Gastroesophageal sphincter (tissue), 4 donors: ENCODE measurements at regions not wholly inside any gene's neighbourhood (a gene's known extent, or its start where the extent isn't known, plus 50 kb on each side); places are given as distances from the start of the nearest gene placed in this dataset.

Experiments
- ATAC-seq: fragments of 150-250 bp; one replicate; pipeline ENCODE4 v1.9.1; 2016; ENCODE audit warnings: mild to moderate bottlenecking, moderate library complexity
- H3K27ac ChIP-seq, 4 donors: fragments of 200-600 bp; sonication (generic) in 3 of 4; 1 replicate in 3 of 4; 2 replicates in 1 of 4; pipeline ENCODE4 v1.5.1; 2016 to 2019
- H3K27me3 ChIP-seq: fragments of 200-600 bp; sonication (generic); one replicate; pipeline ENCODE4 v1.5.1; 2019
- H3K36me3 ChIP-seq, 2 donors: fragments of 200-600 bp; sonication (generic); one replicate each; pipeline ENCODE4 v1.5.1; 2019; ENCODE audit warnings: control low read depth in 1 of 2
- H3K4me1 ChIP-seq, 3 donors: fragments of 200-600 bp; sonication (generic); 1 replicate in 2 of 3; 2 replicates in 1 of 3; pipeline ENCODE4 v1.5.1; 2016 to 2019; ENCODE audit warnings: control low read depth in 2 of 3
- H3K4me3 ChIP-seq, 2 donors: fragments of 200-600 bp; sonication (generic); one replicate each; pipeline ENCODE4 v1.5.1; 2019; ENCODE audit warnings: mild to moderate bottlenecking in 1 of 2, moderate library complexity in 1 of 2
- H3K9me3 ChIP-seq, 3 donors: fragments of 200-600 bp; sonication (generic); one replicate each; pipeline ENCODE4 v1.5.1; 2017 to 2019; ENCODE audit warnings: control low read depth in 2 of 3
- EP300 ChIP-seq: sonication (generic); formaldehyde crosslinking; IDR thresholded peaks from one replicate; pipeline ENCODE4 v1.6.1; 2017; ENCODE audit warnings: antibody characterized with exemption, mild to moderate bottlenecking
- POLR2A ChIP-seq, 2 donors: fragments of 450-650 bp; IDR thresholded peaks; one replicate each; pipeline ENCODE4 v1.6.1; 2017; ENCODE audit warnings: antibody characterized with exemption in 2 of 2, mild to moderate bottlenecking in 2 of 2, moderate library complexity in 1 of 2
- POLR2AphosphoS5 ChIP-seq: sonication (generic); formaldehyde crosslinking; IDR thresholded peaks from one replicate; pipeline ENCODE4 v1.6.1; 2017; ENCODE audit warnings: antibody characterized with exemption
- WGBS, 2 donors: methylation state at CpG; one replicate each; pipeline ENCODE4 v1.1.5; 2018; ENCODE audit warnings: low coverage in 1 of 2; 5-methylcytosine and 5-hydroxymethylcytosine counted together
- TF ChIP-seq, protein P1 (sequence below), 4 experiments: fragments of 200-600 bp in 2 of 4; fragments of 450-650 bp in 2 of 4; sonication (generic) in 1 of 4; IDR thresholded peaks; one replicate each; pipeline ENCODE4 v1.5.1; 2017 to 2019; ENCODE audit warnings: antibody characterized with exemption in 4 of 4, mild to moderate bottlenecking in 2 of 4, moderate library complexity in 2 of 4

GRCh38 chr22:47606426-47606825 lies 844.0 kb downstream of the TBC1D22A start:
- peaks cover 75% of the 10 kb centered on the region for H3K27me3 ChIP-seq
- no peaks in the 10 kb centered on the region for H3K36me3 ChIP-seq
- ATAC-seq: no peak
- no peak overlapping the region for H3K4me3 ChIP-seq
- H3K27ac ChIP-seq: no peak overlapping the region
- H3K9me3 ChIP-seq: peaks cover 0 to 19% (median 0%) of the 10 kb centered on the region in 3 donors
- TF ChIP-seq EP300 (no peak), POLR2A (IDR thresholded peaks at IDR 0.05) (no peak)
- TF ChIP-seq, protein P1, sequence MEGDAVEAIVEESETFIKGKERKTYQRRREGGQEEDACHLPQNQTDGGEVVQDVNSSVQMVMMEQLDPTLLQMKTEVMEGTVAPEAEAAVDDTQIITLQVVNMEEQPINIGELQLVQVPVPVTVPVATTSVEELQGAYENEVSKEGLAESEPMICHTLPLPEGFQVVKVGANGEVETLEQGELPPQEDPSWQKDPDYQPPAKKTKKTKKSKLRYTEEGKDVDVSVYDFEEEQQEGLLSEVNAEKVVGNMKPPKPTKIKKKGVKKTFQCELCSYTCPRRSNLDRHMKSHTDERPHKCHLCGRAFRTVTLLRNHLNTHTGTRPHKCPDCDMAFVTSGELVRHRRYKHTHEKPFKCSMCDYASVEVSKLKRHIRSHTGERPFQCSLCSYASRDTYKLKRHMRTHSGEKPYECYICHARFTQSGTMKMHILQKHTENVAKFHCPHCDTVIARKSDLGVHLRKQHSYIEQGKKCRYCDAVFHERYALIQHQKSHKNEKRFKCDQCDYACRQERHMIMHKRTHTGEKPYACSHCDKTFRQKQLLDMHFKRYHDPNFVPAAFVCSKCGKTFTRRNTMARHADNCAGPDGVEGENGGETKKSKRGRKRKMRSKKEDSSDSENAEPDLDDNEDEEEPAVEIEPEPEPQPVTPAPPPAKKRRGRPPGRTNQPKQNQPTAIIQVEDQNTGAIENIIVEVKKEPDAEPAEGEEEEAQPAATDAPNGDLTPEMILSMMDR (IDR thresholded peaks at IDR 0.05): no peak
- no peaks in the 10 kb centered on the region for H3K4me1 ChIP-seq
- 100% methylated on average over 2 of the region's 9 CpGs; no CpG with 5 or more reads in 1 of the 2 donors for WGBS, 2 donors

GRCh38 chr22:47605886-47606285 lies 843.4 kb downstream of the TBC1D22A start:
- Histone ChIP-seq H3K27me3 (peaks cover 80% of the 10 kb centered on the region), H3K9me3 (peaks cover 0 to 19% (median 0%) of the 10 kb centered on the region in 3 donors), H3K4me1 (no peaks in the 10 kb centered on the region), H3K4me3 (no peak overlapping the region), H3K27ac (no peak overlapping the region), H3K36me3 (no peaks in the 10 kb centered on the region)
- TF ChIP-seq, protein P1 (IDR thresholded peaks at IDR 0.05): no peak
- no peak for TF ChIP-seq POLR2A (IDR thresholded peaks at IDR 0.05)
- no peak for TF ChIP-seq POLR2AphosphoS5
- TF ChIP-seq EP300: no peak
- 0 to 60% methylated on average over 1 of the region's 5 CpGs for WGBS, 2 donors
- ATAC-seq: no peak

DNA sequence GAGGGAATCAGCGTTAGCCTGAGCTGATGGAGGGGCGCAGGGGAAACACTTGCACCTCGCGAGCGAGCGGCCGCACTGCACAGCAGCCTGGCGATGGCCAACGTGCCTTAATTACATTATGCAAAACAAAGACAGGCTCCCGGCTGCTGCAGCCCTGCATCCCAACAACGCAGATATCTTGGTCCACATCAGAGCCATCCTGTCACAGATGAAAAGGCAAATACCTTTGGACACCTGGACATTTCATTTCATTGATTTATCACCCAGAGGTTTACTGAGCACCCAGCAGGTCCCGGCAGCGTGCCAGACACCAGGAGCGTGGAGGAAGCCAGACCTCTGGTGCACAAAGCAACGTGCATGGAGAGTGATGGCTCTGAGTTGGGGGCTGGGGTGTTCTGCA lies 843.0 kb downstream of the TBC1D22A start:
- no peak for ATAC-seq
- WGBS, 2 donors: 55 to 81% methylated on average over 8 of the region's 15 CpGs
- H3K9me3 ChIP-seq: peaks cover 0 to 18% (median 0%) of the 10 kb centered on the region in 3 donors
- no peak overlapping the region for H3K27ac ChIP-seq
- H3K27me3 ChIP-seq: peaks cover 79% of the 10 kb centered on the region
- no peaks in the 10 kb centered on the region for H3K4me1 ChIP-seq
- H3K4me3 ChIP-seq: no peak overlapping the region
- H3K36me3 ChIP-seq: no peaks in the 10 kb centered on the region
- TF ChIP-seq, protein P1 (IDR thresholded peaks at IDR 0.05): no peak
- no peak for TF ChIP-seq EP300
- TF ChIP-seq POLR2AphosphoS5: no peak
- TF ChIP-seq POLR2A (IDR thresholded peaks at IDR 0.05): no peak

DNA sequence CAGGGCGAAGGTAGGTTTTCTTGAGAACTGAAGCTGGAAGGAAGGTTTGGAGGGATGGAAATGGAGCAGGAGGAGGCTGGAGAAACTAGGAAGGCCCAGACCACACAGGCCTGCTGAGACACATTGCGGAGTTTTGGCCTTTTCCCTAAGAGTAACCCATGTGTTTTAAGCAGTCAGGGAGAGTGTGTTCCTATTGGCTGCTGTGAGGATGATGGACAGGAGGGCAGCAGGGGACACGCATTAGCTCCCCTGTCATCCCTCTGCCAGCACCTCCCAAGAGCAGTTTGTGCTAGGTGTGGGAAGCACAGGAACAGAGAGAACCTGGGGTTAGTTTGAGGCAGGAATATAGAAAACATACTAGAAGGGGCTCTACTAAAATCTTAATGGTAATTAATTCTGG lies 842.1 kb downstream of the TBC1D22A start:
- Histone ChIP-seq H3K9me3 (peaks cover 0 to 9% (median 0%) of the 10 kb centered on the region in 3 donors), H3K4me1 (no peaks in the 10 kb centered on the region), H3K4me3 (no peak overlapping the region), H3K36me3 (no peaks in the 10 kb centered on the region), H3K27me3 (peaks cover 78% of the 10 kb centered on the region), H3K27ac (no peak overlapping the region)
- WGBS, 2 donors: 62 to 100% methylated on average over 1 to 3 of the region's 3 CpGs
- TF ChIP-seq POLR2A (IDR thresholded peaks at IDR 0.05): no peak
- TF ChIP-seq, protein P1 (IDR thresholded peaks at IDR 0.05): no peak
- no peak for TF ChIP-seq POLR2AphosphoS5
- TF ChIP-seq EP300: no peak
- no peak for ATAC-seq

- Histone ChIP-seq H3K27ac (no peak overlapping the region), H3K36me3 (no peaks in the 10 kb centered on the region), H3K27me3 (peaks cover 66% of the 10 kb centered on the region), H3K4me3 (no peak overlapping the region), H3K4me1 (no peaks in the 10 kb centered on the region), H3K9me3 (peaks cover 0 to 7% (median 0%) of the 10 kb centered on the region in 3 donors)
- TF ChIP-seq EP300 (no peak), POLR2A (IDR thresholded peaks at IDR 0.05) (no peak), POLR2AphosphoS5 (no peak)
- TF ChIP-seq, protein P1 (IDR thresholded peaks at IDR 0.05): no peak
- no peak for ATAC-seq
- 71% methylated on average over 3 of the region's 3 CpGs; no CpG with 5 or more reads in 1 of the 2 donors for WGBS, 2 donors
Measured at GRCh38 chr22:47602732-47603131, 840.3 kb downstream of the TBC1D22A start.
